BJ (cell line): ENCODE measurements at regions not wholly inside any gene's neighbourhood (a gene's known extent, or its start where the extent isn't known, plus 50 kb on each side); places are given as distances from the start of the nearest gene placed in this dataset.

Experiments used
- CTCF ChIA-PET: fragments of 350-600 bp; formaldehyde crosslinking; extraction: SDS; loops from one replicate; lab custom pipeline; 2021; ENCODE audit warnings: antibody characterized with exemption, inconsistent platforms; lab: Yijun Ruan, JAX
- POLR2A ChIA-PET: fragments of 300-600 bp; sonication (Branson Sonifier 250); formaldehyde crosslinking; extraction: SDS; loops from one replicate; lab custom pipeline; 2021; ENCODE audit warnings: antibody characterized with exemption; lab: Charles Lee
- DNase-seq: peaks from one replicate; pipeline ENCODE4 v3.0.0-alpha.2; 2011; ENCODE audit warnings: low read depth
- H3K27me3 ChIP-seq: 2 replicates; pipeline ENCODE4 v1.6.0; 2011; ENCODE audit warnings: low read length; ENCODE audit not compliant: control insufficient read depth, insufficient read depth
- H3K36me3 ChIP-seq: 2 replicates; pipeline ENCODE4 v1.5.1; 2011; ENCODE audit warnings: low read length; ENCODE audit not compliant: control insufficient read depth, insufficient read depth
- H3K4me3 ChIP-seq: 2 replicates; pipeline ENCODE4 v1.5.1; 2011; ENCODE audit warnings: low read depth, mild to moderate bottlenecking, control low read depth, low read length
- TF ChIP-seq, protein P1 (sequence below): IDR thresholded peaks from 2 replicates; pipeline ENCODE4 v1.5.1; 2011; ENCODE audit warnings: low read depth, mild to moderate bottlenecking, control low read depth, inconsistent platforms, low read length, moderate library complexity; ENCODE audit not compliant: insufficient read depth

DNA sequence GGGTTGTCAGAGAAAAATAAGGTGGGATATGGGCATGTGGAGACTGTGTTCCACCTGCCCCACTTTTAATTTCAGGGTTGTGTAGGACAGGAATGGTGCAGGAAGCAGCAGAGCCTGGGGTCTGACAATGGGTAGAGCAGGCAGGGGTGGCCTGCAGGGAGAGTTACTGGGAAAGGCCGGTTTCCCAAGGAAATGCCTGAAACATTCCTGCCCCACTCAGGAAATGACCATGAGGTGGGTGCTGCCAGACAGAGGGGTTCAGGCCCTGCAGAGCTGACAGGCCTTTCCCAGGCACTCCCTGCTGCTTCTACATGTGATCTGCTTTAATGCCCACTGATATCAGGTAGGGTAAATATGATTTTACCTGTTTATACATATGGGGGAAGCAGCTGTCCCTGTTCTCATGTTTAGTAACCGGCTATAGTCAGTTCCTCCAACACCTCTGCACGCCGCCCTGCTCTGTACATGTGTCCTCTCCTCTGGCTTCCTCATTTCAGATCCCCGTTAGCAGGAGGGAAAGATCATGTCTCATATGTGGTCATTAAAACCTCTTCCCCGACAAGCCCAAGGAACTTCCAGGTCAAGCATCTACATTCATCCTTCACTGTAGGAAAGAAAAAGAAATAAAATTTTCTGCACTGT is 118.6 kb upstream of the PRSS58 start:
- DNase-seq, result no peak
- POLR2A ChIA-PET, result no interaction called here
- no peaks in the 10 kb centered on the region for H3K27me3 ChIP-seq
- H3K4me3 ChIP-seq, result no peak overlapping the region
- H3K36me3 ChIP-seq, result no peaks in the 10 kb centered on the region
- TF ChIP-seq, protein P1, sequence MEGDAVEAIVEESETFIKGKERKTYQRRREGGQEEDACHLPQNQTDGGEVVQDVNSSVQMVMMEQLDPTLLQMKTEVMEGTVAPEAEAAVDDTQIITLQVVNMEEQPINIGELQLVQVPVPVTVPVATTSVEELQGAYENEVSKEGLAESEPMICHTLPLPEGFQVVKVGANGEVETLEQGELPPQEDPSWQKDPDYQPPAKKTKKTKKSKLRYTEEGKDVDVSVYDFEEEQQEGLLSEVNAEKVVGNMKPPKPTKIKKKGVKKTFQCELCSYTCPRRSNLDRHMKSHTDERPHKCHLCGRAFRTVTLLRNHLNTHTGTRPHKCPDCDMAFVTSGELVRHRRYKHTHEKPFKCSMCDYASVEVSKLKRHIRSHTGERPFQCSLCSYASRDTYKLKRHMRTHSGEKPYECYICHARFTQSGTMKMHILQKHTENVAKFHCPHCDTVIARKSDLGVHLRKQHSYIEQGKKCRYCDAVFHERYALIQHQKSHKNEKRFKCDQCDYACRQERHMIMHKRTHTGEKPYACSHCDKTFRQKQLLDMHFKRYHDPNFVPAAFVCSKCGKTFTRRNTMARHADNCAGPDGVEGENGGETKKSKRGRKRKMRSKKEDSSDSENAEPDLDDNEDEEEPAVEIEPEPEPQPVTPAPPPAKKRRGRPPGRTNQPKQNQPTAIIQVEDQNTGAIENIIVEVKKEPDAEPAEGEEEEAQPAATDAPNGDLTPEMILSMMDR, result no peak
- CTCF ChIA-PET, result interaction anchor here (1.3 to 5.9 kb wide), 3 partner anchors 9 to 160 kb away, joined by 3 to 53 read pairs (median 5); no protein-coding TSS in a partner anchor

DNA sequence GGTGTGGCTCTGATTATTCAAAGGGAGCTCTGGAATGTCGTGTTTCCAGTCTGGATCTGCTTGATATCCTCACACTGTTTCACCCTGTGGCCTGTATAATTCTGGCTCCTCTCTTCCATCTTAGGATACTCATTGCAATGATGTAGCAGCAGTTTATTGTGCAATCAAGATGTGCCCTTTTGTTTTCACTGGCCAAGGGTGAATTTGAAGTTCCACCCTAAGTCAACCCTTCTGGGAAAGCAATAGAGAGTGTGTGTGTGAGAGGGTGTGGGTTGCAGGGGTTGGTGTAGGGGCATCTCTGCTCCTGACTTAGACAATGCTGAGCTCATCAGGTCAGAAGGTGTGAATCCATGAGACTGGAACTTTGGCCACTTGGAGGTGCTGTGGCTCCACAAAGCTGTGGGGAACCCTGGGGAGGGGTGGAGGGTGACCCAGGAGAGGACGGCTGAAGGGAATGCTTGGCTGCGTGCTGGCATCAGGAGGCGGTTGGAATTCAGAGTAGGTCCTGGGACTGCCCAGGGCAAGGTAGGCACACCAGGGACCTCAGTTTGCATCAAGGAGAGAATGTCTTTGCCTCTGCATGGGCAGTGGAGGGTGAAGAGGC is 118.0 kb upstream of the PRSS58 start:
- ChIA-PET POLR2A (no interaction called here), CTCF (interaction anchor here (1.1 to 5.9 kb wide), 4 partner anchors 10 to 160 kb away, joined by 3 to 53 read pairs (median 4); no protein-coding TSS in a partner anchor)
- TF ChIP-seq, protein P1, result peak; percentile 27; the same call in 1 of the 2 replicates
- Histone ChIP-seq H3K4me3 (no peak overlapping the region), H3K27me3 (no peaks in the 10 kb centered on the region), H3K36me3 (no peaks in the 10 kb centered on the region)
- no peak for DNase-seq

DNA sequence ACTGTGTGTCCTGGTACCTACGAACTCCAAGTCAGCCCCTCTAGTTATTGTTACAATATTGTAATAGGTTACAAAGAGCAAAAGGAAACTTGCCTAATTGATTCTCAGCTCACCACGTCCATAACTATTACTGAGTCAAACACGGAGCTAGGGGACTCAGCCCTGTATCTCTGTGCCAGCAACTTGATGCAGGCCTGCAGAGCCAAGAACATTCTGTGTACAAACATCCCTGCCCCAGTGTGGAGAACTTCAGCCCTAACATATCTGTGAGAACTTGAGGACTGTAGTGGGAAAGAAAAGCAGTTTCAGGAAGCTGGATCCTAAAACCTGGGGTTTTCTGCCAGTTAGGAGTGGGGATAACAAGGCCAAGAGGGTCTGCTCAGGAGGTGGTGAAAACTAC is 114.9 kb upstream of the PRSS58 start:
- no peak for DNase-seq
- POLR2A ChIA-PET, result no interaction called here

DNA sequence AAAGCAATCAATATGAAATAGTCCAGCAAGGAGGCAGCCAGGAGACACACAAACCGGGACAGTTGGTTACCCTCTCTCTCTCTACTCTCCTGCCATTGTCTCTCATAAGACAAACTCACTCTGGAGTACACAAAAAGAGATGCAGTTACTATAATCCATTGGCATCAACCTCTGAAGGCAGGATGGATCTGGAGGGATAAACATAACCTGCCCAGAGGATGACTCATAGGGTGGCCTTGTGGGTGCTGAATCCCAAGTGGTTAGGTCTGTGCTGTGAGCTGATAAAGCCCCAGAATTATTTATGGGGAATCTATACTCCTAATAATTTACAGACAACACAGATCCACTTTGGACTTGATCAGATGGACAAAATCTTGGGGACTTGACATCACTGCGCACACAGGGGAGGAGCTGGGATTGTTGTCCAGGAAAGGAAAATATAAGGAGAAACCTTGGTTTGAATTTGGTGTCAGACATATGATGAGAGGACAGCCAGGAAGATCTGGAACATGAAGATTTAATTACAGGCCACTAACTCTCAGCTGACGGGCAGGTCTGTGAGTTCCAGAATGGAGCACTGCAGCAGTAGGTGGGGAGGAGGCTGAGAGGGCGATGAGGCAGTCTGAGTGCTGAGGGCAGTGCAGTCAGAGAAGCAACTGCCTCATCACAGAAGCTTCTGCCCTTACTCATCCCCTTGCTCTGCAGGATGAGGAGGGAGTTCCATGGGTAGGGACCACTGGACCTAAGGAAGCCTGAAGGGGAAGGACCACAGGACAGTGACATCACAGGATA is 113.9 kb upstream of the PRSS58 start:
- TF ChIP-seq, protein P1, result no peak
- Histone ChIP-seq H3K4me3 (no peak overlapping the region), H3K36me3 (no peaks in the 10 kb centered on the region), H3K27me3 (no peaks in the 10 kb centered on the region; the same call in 1 of the 2 replicates)
- ChIA-PET CTCF (interaction anchor here (0.7 to 5.9 kb wide), 4 partner anchors 14 to 107 kb away, joined by 3 to 53 read pairs (median 12); no protein-coding TSS in a partner anchor), POLR2A (no interaction called here)
- DNase-seq, result no peak

More for the DNA sequence above, 114.9 kb upstream of the PRSS58 start:
- CTCF ChIA-PET, result interaction anchor here (0.6 to 5.9 kb wide), 7 partner anchors 8 to 260 kb away, joined by 3 to 53 read pairs (median 5); no protein-coding TSS in a partner anchor
- TF ChIP-seq, protein P1, result no peak
- Histone ChIP-seq H3K27me3 (no peaks in the 10 kb centered on the region; the same call in 1 of the 2 replicates), H3K36me3 (no peaks in the 10 kb centered on the region), H3K4me3 (no peak overlapping the region)
